CD14-positive monocyte (primary cell): ENCODE measurements at regions not wholly inside any gene's neighbourhood (a gene's known extent, or its start where the extent isn't known, plus 50 kb on each side); places are given as distances from the start of the nearest gene placed in this dataset. TPM values are rescaled to one million over a fixed set of nuclear protein-coding genes. Genes with fewer than 3 reads are reported as not detected.

Source experiments
- DNase-seq, 3 donors: peaks; one replicate each; pipeline ENCODE4 v3.0.0-alpha.2; 2011 to 2022
- H2AFZ ChIP-seq: 2 replicates; pipeline ENCODE4 v1.6.0; 2012; ENCODE audit warnings: mild to moderate bottlenecking, low read depth, low read length, inconsistent platforms; ENCODE audit not compliant: insufficient read depth, poor library complexity, severe bottlenecking
- H3K27ac ChIP-seq, 2 donors: 1 replicate in 1 of 2; 2 replicates in 1 of 2; pipeline ENCODE4 v1.5.1; 2012 to 2013; ENCODE audit warnings: low read length in 2 of 2, control low read depth in 1 of 2, inconsistent platforms in 1 of 2, low read depth in 1 of 2, mild to moderate bottlenecking in 1 of 2
- H3K27me3 ChIP-seq, 2 donors: one replicate each; pipeline versions ENCODE4 v1.6.0 to v1.6.1; 2011 to 2013; ENCODE audit warnings: low read length in 2 of 2; ENCODE audit not compliant: control insufficient read depth in 2 of 2, insufficient read depth in 2 of 2
- H3K36me3 ChIP-seq, 2 donors: replicated peaks in 1 of 2; 1 replicate in 1 of 2; 2 replicates in 1 of 2; pipeline versions ENCODE4 v1.5.1 to v1.6.1; 2012 to 2013; ENCODE audit warnings: low read length in 2 of 2, control low read depth in 1 of 2, inconsistent platforms in 1 of 2, mild to moderate bottlenecking in 1 of 2; ENCODE audit not compliant: insufficient read depth in 2 of 2, control insufficient read depth in 1 of 2
- H3K4me1 ChIP-seq, 2 donors: 1 replicate in 1 of 2; 2 replicates in 1 of 2; pipeline versions ENCODE4 v1.5.1 to v1.6.1; 2012 to 2013; ENCODE audit warnings: low read length in 2 of 2, control low read depth in 1 of 2, inconsistent platforms in 1 of 2, mild to moderate bottlenecking in 1 of 2, moderate library complexity in 1 of 2; ENCODE audit not compliant: insufficient read depth in 2 of 2, control insufficient read depth in 1 of 2
- H3K4me2 ChIP-seq: replicated peaks from 2 replicates; pipeline ENCODE3; 2012; ENCODE audit warnings: low read length, moderate library complexity, mild to moderate bottlenecking; ENCODE audit not compliant: poor library complexity, severe bottlenecking; ENCODE audit errors: extremely low read depth
- H3K4me3 ChIP-seq, 3 experiments: fragments of 200-600 bp in 1 of 3; sonication (generic) in 1 of 3; replicated peaks in 1 of 3; 1 replicate in 2 of 3; 2 replicates in 1 of 3; pipeline ENCODE4 v1.5.1; 2011 to 2013; ENCODE audit warnings: low read length in 3 of 3, mild to moderate bottlenecking in 3 of 3, control low read depth in 2 of 3, low read depth in 2 of 3, inconsistent platforms in 1 of 3, moderate library complexity in 1 of 3
- H3K79me2 ChIP-seq: 2 replicates; pipeline ENCODE4 v1.6.0; 2012; ENCODE audit warnings: mild to moderate bottlenecking, control low read depth, inconsistent platforms, low read length, moderate library complexity; ENCODE audit not compliant: insufficient read depth
- H3K9ac ChIP-seq: 2 replicates; pipeline ENCODE4 v1.6.0; 2017; ENCODE audit warnings: low read length, mild to moderate bottlenecking; ENCODE audit not compliant: insufficient read depth, poor library complexity, severe bottlenecking
- H3K9me3 ChIP-seq, 2 donors: replicated peaks in 1 of 2; 1 replicate in 1 of 2; 2 replicates in 1 of 2; pipeline versions ENCODE4 v1.5.1 to v1.6.1; 2012 to 2013; ENCODE audit warnings: low read length in 2 of 2, control low read depth in 1 of 2; ENCODE audit not compliant: control insufficient read depth in 1 of 2, insufficient read depth in 1 of 2
- H4K20me1 ChIP-seq: 2 replicates; pipeline ENCODE4 v1.6.0; 2012; ENCODE audit warnings: mild to moderate bottlenecking, low read length, control low read depth, moderate library complexity; ENCODE audit not compliant: insufficient read depth
- H3K27ac Mint-ChIP-seq, 7 donors: one replicate each; pipeline ENCODE4 v1.8.0; 2020; ENCODE audit warnings: mild to moderate bottlenecking in 7 of 7, mixed read lengths in 7 of 7, moderate library complexity in 6 of 7, inconsistent platforms in 2 of 7
- H3K27me3 Mint-ChIP-seq, 3 donors: one replicate each; pipeline ENCODE4 v1.8.0; 2021 to 2022; ENCODE audit warnings: low read depth in 3 of 3, mild to moderate bottlenecking in 3 of 3, mixed read lengths in 3 of 3, moderate library complexity in 3 of 3, inconsistent platforms in 1 of 3
- H3K36me3 Mint-ChIP-seq, 2 donors: one replicate each; pipeline ENCODE4 v1.8.0; 2020; ENCODE audit warnings: mixed read lengths in 2 of 2, inconsistent platforms in 1 of 2, mild to moderate bottlenecking in 1 of 2
- H3K4me1 Mint-ChIP-seq: one replicate; pipeline ENCODE4 v1.8.0; 2020; ENCODE audit warnings: mild to moderate bottlenecking, mixed read lengths
- H3K4me3 Mint-ChIP-seq, 2 donors: one replicate each; pipeline ENCODE4 v1.8.0; 2020; ENCODE audit warnings: mild to moderate bottlenecking in 2 of 2, mixed read lengths in 2 of 2, moderate library complexity in 1 of 2
- H3K9me3 Mint-ChIP-seq, 7 donors: one replicate each; pipeline ENCODE4 v1.8.0; 2020 to 2022; ENCODE audit warnings: mixed read lengths in 7 of 7, mild to moderate bottlenecking in 6 of 7, moderate library complexity in 6 of 7, inconsistent platforms in 2 of 7
- CTCF ChIP-seq: fragments of 200-600 bp; IDR thresholded peaks from one replicate; pipeline ENCODE4 v1.8.0; 2022; ENCODE audit warnings: antibody characterized with exemption, mild to moderate bottlenecking
- WGBS: methylation state at CpG from one replicate; pipeline ENCODE4 v1.1.5; 2013; ENCODE audit warnings: missing lambda C conversion rate; ENCODE audit not compliant: insufficient coverage; 5-methylcytosine and 5-hydroxymethylcytosine counted together
- intact Hi-C, 2 donors: fragments of 100-400 bp; cut with micrococcal nuclease; formaldehyde crosslinking; loops; one replicate each; pipeline versions ENCODE4 v1.15.0 to v1.15.1; 2023
- small RNA-seq: library from RNA; depleted of rRNA; stranded (forward); fragments of <200 nt; gene quantifications from one replicate; pipeline ENCODE3, GENCODE V24; 2012; ENCODE audit warnings: low read depth; ENCODE audit not compliant: insufficient read length

- 91% methylated on average over 7 of the region's 8 CpGs for WGBS
- H3K36me3 Mint-ChIP-seq, result no peaks in the 10 kb centered on the region
- peaks cover 0 to 17% (median 3%) of the 10 kb centered on the region in 7 donors for H3K9me3 Mint-ChIP-seq
- Histone ChIP-seq H3K4me3 (no peak overlapping the region), H3K27me3 (no peaks in the 10 kb centered on the region), H3K79me2 (no peaks in the 10 kb centered on the region), H3K4me2 (no peak overlapping the region), H3K27ac (no peak overlapping the region), H3K4me1 (no peaks in the 10 kb centered on the region), H3K9me3 (no peaks in the 10 kb centered on the region), H3K36me3 (no peaks in the 10 kb centered on the region), H3K9ac (no peak overlapping the region), H4K20me1 (no peaks in the 10 kb centered on the region), H2AFZ (no peak overlapping the region)
- H3K27me3 Mint-ChIP-seq, result peaks cover under 1 to 4% (median 2%) of the 10 kb centered on the region in 3 donors
- intact Hi-C loops, result no loop called here
- H3K4me3 Mint-ChIP-seq, result no peak overlapping the region
- no peak for DNase-seq
- no peak overlapping the region for H3K27ac Mint-ChIP-seq
- TF ChIP-seq CTCF, result no peak
- no peaks in the 10 kb centered on the region for H3K4me1 Mint-ChIP-seq
These were observed 93.7 kb downstream of the NLRP12 start for GRCh38 chr19:53730391-53730790.

Small RNA genes in the stretch of these regions (small RNA-seq; reads per million reads assigned to genes)
- gene MIR516B2, result not detected
- not detected for gene MIR517A
- not detected for gene MIR517B
- not detected for gene MIR518B
- gene MIR518E, result not detected
- not detected for gene MIR518F
- gene MIR519D, result not detected
- not detected for gene MIR520B
- not detected for gene MIR520C
- not detected for gene MIR520D
- gene MIR520G, result not detected
- not detected for gene MIR521-2
- not detected for gene MIR525
- not detected for gene MIR526A1
- not detected for gene MIR526A2
- not detected for gene RNU6-803P
